ENCODE measurements at regions not wholly inside any gene's neighbourhood (a gene's known extent, or its start where the extent isn't known, plus 50 kb on each side); places are given as distances from the start of the nearest gene placed in this dataset.

GRCh38 chr14:85106506-85106905, 423.4 kb upstream of the FLRT2 start:
- TF ChIP-seq, protein P1, sequence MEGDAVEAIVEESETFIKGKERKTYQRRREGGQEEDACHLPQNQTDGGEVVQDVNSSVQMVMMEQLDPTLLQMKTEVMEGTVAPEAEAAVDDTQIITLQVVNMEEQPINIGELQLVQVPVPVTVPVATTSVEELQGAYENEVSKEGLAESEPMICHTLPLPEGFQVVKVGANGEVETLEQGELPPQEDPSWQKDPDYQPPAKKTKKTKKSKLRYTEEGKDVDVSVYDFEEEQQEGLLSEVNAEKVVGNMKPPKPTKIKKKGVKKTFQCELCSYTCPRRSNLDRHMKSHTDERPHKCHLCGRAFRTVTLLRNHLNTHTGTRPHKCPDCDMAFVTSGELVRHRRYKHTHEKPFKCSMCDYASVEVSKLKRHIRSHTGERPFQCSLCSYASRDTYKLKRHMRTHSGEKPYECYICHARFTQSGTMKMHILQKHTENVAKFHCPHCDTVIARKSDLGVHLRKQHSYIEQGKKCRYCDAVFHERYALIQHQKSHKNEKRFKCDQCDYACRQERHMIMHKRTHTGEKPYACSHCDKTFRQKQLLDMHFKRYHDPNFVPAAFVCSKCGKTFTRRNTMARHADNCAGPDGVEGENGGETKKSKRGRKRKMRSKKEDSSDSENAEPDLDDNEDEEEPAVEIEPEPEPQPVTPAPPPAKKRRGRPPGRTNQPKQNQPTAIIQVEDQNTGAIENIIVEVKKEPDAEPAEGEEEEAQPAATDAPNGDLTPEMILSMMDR (IDR thresholded peaks at IDR 0.05): no peak
- Histone ChIP-seq H3K9me3 (ENCODE audit: control insufficient read depth, low read length) (no peaks in the 10 kb centered on the region), H3K4me3 (ENCODE audit: low read depth, low read length) (no peak overlapping the region), H3K79me2 (no peaks in the 10 kb centered on the region), H3K36me3 (ENCODE audit: control insufficient read depth, insufficient read depth, low read length) (no peaks in the 10 kb centered on the region), H3K9ac (no peak overlapping the region), H3K27me3 (ENCODE audit: control insufficient read depth, insufficient read depth, low read length) (no peaks in the 10 kb centered on the region), H3K4me1 (no peaks in the 10 kb centered on the region), H2AFZ (no peak overlapping the region), H3K27ac (no peak overlapping the region), H3K4me2 (ENCODE audit: low read length) (no peak overlapping the region)

- TF ChIP-seq, protein P1 (IDR thresholded peaks at IDR 0.05): no peak
Measured at GRCh38 chr14:85112762-85113161, 417.2 kb upstream of the FLRT2 start.

GRCh38 chr14:85115921-85116320, 414.0 kb upstream of the FLRT2 start:
- no peaks in the 10 kb centered on the region for H3K4me1 ChIP-seq
- no peak overlapping the region for H2AFZ ChIP-seq
- TF ChIP-seq, protein P1 (IDR thresholded peaks at IDR 0.05): no peak
- H3K36me3 ChIP-seq (ENCODE audit: control insufficient read depth, insufficient read depth, low read length): no peaks in the 10 kb centered on the region
- no peak overlapping the region for H3K4me3 ChIP-seq (ENCODE audit: low read depth, low read length)
- no peaks in the 10 kb centered on the region for H3K79me2 ChIP-seq
- no peaks in the 10 kb centered on the region for H3K27me3 ChIP-seq (ENCODE audit: control insufficient read depth, insufficient read depth, low read length)
- H3K9me3 ChIP-seq (ENCODE audit: control insufficient read depth, low read length): no peaks in the 10 kb centered on the region
- no peak overlapping the region for H3K4me2 ChIP-seq (ENCODE audit: low read length)
- H3K27ac ChIP-seq: no peak overlapping the region
- H3K9ac ChIP-seq: no peak overlapping the region

More at GRCh38 chr14:85112762-85113161, 417.2 kb upstream of the FLRT2 start:
- no peaks in the 10 kb centered on the region for H3K9me3 ChIP-seq (ENCODE audit: control insufficient read depth, low read length)
- no peak overlapping the region for H3K27ac ChIP-seq
- H3K79me2 ChIP-seq: no peaks in the 10 kb centered on the region
- H3K9ac ChIP-seq: no peak overlapping the region
- H3K4me2 ChIP-seq (ENCODE audit: low read length): no peak overlapping the region
- no peaks in the 10 kb centered on the region for H3K27me3 ChIP-seq (ENCODE audit: control insufficient read depth, insufficient read depth, low read length)
- H3K4me1 ChIP-seq: no peaks in the 10 kb centered on the region
- no peaks in the 10 kb centered on the region for H3K36me3 ChIP-seq (ENCODE audit: control insufficient read depth, insufficient read depth, low read length)
- H3K4me3 ChIP-seq (ENCODE audit: low read depth, low read length): no peak overlapping the region
- H2AFZ ChIP-seq: no peak overlapping the region

GRCh38 chr14:85118274-85118673, 411.7 kb upstream of the FLRT2 start:
- H2AFZ ChIP-seq: no peak overlapping the region
- TF ChIP-seq, protein P1 (IDR thresholded peaks at IDR 0.05): no peak
- no peak overlapping the region for H3K9ac ChIP-seq
- H3K4me3 ChIP-seq (ENCODE audit: low read depth, low read length): no peak overlapping the region
- H3K27ac ChIP-seq: no peak overlapping the region
- no peaks in the 10 kb centered on the region for H3K79me2 ChIP-seq
- H3K4me1 ChIP-seq: no peaks in the 10 kb centered on the region
- no peaks in the 10 kb centered on the region for H3K36me3 ChIP-seq (ENCODE audit: control insufficient read depth, insufficient read depth, low read length)
- no peaks in the 10 kb centered on the region for H3K27me3 ChIP-seq (ENCODE audit: control insufficient read depth, insufficient read depth, low read length)
- H3K9me3 ChIP-seq (ENCODE audit: control insufficient read depth, low read length): no peaks in the 10 kb centered on the region
- no peak overlapping the region for H3K4me2 ChIP-seq (ENCODE audit: low read length)

GRCh38 chr14:85122690-85123089, 407.3 kb upstream of the FLRT2 start:
- Histone ChIP-seq H3K4me2 (ENCODE audit: low read length) (no peak overlapping the region), H3K9me3 (ENCODE audit: control insufficient read depth, low read length) (no peaks in the 10 kb centered on the region), H3K79me2 (no peaks in the 10 kb centered on the region), H3K4me1 (no peaks in the 10 kb centered on the region), H3K27me3 (ENCODE audit: control insufficient read depth, insufficient read depth, low read length) (no peaks in the 10 kb centered on the region), H2AFZ (no peak overlapping the region), H3K36me3 (ENCODE audit: control insufficient read depth, insufficient read depth, low read length) (no peaks in the 10 kb centered on the region), H3K9ac (no peak overlapping the region), H3K27ac (no peak overlapping the region), H3K4me3 (ENCODE audit: low read depth, low read length) (no peak overlapping the region)
- TF ChIP-seq, protein P1 (IDR thresholded peaks at IDR 0.05): no peak
